LNCAP (cell line): ENCODE measurements at regions not wholly inside any gene's neighbourhood (a gene's known extent, or its start where the extent isn't known, plus 50 kb on each side); places are given as distances from the start of the nearest gene placed in this dataset.

ENCODE experiments used
- TF ChIP-seq, protein P1 (sequence below): fragments of 450-650 bp; IDR thresholded peaks from 2 replicates; pipeline ENCODE4 v1.5.1; 2017; ENCODE audit warnings: mild to moderate bottlenecking

- TF ChIP-seq, protein P1, sequence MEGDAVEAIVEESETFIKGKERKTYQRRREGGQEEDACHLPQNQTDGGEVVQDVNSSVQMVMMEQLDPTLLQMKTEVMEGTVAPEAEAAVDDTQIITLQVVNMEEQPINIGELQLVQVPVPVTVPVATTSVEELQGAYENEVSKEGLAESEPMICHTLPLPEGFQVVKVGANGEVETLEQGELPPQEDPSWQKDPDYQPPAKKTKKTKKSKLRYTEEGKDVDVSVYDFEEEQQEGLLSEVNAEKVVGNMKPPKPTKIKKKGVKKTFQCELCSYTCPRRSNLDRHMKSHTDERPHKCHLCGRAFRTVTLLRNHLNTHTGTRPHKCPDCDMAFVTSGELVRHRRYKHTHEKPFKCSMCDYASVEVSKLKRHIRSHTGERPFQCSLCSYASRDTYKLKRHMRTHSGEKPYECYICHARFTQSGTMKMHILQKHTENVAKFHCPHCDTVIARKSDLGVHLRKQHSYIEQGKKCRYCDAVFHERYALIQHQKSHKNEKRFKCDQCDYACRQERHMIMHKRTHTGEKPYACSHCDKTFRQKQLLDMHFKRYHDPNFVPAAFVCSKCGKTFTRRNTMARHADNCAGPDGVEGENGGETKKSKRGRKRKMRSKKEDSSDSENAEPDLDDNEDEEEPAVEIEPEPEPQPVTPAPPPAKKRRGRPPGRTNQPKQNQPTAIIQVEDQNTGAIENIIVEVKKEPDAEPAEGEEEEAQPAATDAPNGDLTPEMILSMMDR, result no peak
These were observed 249.5 kb downstream of the ISL1 start for GRCh38 chr5:51632793-51633192.

DNA sequence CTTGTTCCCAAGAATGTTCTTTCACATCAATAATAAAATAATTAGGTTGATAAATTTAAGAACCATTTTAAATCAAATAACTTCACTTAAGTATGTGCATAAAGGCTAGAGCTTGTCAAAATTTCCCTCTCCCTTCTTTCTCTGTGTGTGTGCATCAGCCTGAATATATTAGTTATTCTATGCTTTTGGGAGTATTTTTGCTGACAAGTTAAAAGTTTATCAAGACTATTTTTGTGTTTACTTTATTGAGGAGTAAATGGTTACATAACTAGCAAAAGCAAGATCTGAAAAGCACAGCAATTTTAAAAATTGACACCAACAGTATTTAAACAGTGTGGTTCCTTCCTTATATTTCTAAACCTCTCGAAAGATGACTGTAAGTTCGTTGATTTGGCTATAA, 261.7 kb downstream of the ISL1 start:
- TF ChIP-seq, protein P1, result no peak

DNA sequence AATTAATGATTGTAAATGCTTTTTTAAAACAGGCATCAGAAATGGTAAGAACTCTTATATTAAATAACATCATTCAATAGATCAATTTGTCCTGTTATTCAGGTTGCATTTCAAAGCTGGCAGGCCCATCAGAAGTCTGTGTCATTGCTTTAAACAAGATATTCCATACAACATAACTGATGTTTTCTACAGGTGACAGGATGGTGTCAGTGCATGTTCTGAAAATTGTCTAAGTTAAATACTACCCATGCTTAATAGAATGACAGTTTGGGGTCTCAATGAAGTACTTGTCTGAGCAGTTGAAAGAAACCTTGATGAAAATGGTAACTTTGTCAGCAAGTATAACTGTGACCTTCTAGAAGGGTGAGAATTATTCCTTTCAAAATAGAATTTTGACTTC, 263.2 kb downstream of the ISL1 start:
- TF ChIP-seq, protein P1, result no peak

GRCh38 chr5:51650824-51651223, 267.6 kb downstream of the ISL1 start:
- TF ChIP-seq, protein P1, result no peak

GRCh38 chr5:51651476-51651875, 268.2 kb downstream of the ISL1 start:
- TF ChIP-seq, protein P1, result no peak

DNA sequence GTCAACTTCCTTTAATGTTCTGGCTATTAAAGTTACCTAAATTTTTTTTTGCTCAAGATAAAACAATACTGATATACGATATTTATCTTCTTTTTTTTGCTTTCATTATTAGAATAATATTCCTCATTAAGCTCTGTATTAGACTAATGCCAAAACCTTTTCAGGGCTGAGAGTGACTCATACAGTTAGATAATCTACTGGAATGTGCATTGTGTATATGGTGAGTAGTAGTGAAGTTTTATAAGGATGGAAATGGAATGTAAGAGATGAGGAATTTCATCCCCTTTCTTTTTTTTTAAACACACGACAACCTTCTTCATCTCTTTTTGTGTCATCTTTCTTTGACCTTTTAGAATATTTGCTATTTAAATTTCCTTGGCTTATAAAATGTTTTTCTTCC, 268.6 kb downstream of the ISL1 start:
- TF ChIP-seq, protein P1, result no peak

- TF ChIP-seq, protein P1, result no peak
These were observed 269.7 kb downstream of the ISL1 start for GRCh38 chr5:51652980-51653379.
